H1 (cell line): ENCODE measurements at regions not wholly inside any gene's neighbourhood (a gene's known extent, or its start where the extent isn't known, plus 50 kb on each side); places are given as distances from the start of the nearest gene placed in this dataset.

Experiments
- BRCA1 ChIP-seq: IDR thresholded peaks from 2 replicates; pipeline ENCODE4 v1.6.1; 2012; ENCODE audit warnings: low read depth, low read length, improper control_type of control experiment
- CBX8 ChIP-seq: fragments of 300-800, 300-1000 bp; sonication (generic); IDR thresholded peaks from 2 replicates; pipeline ENCODE4 v1.7.1; 2016; ENCODE audit warnings: low read depth, low read length, borderline replicate concordance
- EZH2 ChIP-seq: fragments of 200-600 bp; sonication (generic); IDR thresholded peaks from 2 replicates; pipeline ENCODE4 v1.7.1; 2012; ENCODE audit warnings: low read depth, mild to moderate bottlenecking, moderate library complexity, low read length, inconsistent platforms; ENCODE audit not compliant: severe bottlenecking
- JUND ChIP-seq: IDR thresholded peaks from 2 replicates; pipeline ENCODE4 v1.6.1; 2011; ENCODE audit warnings: mild to moderate bottlenecking, improper control_type of control experiment, low read length
- KDM1A ChIP-seq: fragments of 200-600, 300-600 bp; sonication (generic); IDR thresholded peaks from 2 replicates; pipeline ENCODE4 v1.7.1; 2016; ENCODE audit warnings: mild to moderate bottlenecking, low read length, borderline replicate concordance
- NANOG ChIP-seq: IDR thresholded peaks from 2 replicates; pipeline ENCODE4 v1.6.1; 2011; ENCODE audit warnings: low read length, low read depth, mild to moderate bottlenecking, inconsistent platforms; ENCODE audit not compliant: insufficient read depth, poor library complexity, severe bottlenecking
- NRF1 ChIP-seq: IDR thresholded peaks from 2 replicates; pipeline ENCODE4 v1.6.1; 2011; ENCODE audit warnings: mild to moderate bottlenecking, low read depth, low read length, improper control_type of control experiment
- POLR2A ChIP-seq, 2 experiments: IDR thresholded peaks; 1 replicate in 1 of 2; 2 replicates in 1 of 2; pipeline ENCODE4 v1.6.1; 2011; ENCODE audit warnings: low read depth in 2 of 2, low read length in 2 of 2, mild to moderate bottlenecking in 2 of 2; ENCODE audit errors: control extremely low read depth in 1 of 2
- TBP ChIP-seq: IDR thresholded peaks from 2 replicates; pipeline ENCODE4 v1.6.1; 2011; ENCODE audit warnings: low read depth, low read length, improper control_type of control experiment
- TF ChIP-seq, protein P1 (sequence below): fragments of 300-600 bp; sonication (generic); IDR thresholded peaks from 2 replicates; pipeline ENCODE4 v1.7.1; 2012; ENCODE audit warnings: low read length, moderate library complexity, mild to moderate bottlenecking, inconsistent platforms; ENCODE audit not compliant: insufficient replicate concordance

DNA sequence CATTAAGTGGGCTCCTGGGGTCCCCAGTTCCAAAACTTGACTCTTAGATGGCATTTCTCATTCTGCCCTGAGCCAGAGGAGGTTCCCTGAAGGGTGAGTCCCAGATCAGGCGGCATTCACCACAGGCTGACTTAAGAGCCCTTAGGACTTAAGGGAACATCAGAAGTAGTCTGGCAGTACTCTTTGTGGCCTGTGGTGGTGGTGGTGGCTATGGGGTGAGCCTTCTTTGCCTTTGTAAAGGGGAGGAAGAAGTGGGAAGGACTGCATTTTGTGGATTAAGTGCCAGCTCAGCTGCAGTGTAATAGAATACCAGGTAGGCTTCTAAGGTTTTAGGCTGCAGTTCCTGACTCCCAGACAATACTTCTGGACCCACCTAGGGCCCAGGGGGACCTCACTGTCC is 186.5 kb upstream of the KCTD3 start (continued):
- TF ChIP-seq, protein P1, sequence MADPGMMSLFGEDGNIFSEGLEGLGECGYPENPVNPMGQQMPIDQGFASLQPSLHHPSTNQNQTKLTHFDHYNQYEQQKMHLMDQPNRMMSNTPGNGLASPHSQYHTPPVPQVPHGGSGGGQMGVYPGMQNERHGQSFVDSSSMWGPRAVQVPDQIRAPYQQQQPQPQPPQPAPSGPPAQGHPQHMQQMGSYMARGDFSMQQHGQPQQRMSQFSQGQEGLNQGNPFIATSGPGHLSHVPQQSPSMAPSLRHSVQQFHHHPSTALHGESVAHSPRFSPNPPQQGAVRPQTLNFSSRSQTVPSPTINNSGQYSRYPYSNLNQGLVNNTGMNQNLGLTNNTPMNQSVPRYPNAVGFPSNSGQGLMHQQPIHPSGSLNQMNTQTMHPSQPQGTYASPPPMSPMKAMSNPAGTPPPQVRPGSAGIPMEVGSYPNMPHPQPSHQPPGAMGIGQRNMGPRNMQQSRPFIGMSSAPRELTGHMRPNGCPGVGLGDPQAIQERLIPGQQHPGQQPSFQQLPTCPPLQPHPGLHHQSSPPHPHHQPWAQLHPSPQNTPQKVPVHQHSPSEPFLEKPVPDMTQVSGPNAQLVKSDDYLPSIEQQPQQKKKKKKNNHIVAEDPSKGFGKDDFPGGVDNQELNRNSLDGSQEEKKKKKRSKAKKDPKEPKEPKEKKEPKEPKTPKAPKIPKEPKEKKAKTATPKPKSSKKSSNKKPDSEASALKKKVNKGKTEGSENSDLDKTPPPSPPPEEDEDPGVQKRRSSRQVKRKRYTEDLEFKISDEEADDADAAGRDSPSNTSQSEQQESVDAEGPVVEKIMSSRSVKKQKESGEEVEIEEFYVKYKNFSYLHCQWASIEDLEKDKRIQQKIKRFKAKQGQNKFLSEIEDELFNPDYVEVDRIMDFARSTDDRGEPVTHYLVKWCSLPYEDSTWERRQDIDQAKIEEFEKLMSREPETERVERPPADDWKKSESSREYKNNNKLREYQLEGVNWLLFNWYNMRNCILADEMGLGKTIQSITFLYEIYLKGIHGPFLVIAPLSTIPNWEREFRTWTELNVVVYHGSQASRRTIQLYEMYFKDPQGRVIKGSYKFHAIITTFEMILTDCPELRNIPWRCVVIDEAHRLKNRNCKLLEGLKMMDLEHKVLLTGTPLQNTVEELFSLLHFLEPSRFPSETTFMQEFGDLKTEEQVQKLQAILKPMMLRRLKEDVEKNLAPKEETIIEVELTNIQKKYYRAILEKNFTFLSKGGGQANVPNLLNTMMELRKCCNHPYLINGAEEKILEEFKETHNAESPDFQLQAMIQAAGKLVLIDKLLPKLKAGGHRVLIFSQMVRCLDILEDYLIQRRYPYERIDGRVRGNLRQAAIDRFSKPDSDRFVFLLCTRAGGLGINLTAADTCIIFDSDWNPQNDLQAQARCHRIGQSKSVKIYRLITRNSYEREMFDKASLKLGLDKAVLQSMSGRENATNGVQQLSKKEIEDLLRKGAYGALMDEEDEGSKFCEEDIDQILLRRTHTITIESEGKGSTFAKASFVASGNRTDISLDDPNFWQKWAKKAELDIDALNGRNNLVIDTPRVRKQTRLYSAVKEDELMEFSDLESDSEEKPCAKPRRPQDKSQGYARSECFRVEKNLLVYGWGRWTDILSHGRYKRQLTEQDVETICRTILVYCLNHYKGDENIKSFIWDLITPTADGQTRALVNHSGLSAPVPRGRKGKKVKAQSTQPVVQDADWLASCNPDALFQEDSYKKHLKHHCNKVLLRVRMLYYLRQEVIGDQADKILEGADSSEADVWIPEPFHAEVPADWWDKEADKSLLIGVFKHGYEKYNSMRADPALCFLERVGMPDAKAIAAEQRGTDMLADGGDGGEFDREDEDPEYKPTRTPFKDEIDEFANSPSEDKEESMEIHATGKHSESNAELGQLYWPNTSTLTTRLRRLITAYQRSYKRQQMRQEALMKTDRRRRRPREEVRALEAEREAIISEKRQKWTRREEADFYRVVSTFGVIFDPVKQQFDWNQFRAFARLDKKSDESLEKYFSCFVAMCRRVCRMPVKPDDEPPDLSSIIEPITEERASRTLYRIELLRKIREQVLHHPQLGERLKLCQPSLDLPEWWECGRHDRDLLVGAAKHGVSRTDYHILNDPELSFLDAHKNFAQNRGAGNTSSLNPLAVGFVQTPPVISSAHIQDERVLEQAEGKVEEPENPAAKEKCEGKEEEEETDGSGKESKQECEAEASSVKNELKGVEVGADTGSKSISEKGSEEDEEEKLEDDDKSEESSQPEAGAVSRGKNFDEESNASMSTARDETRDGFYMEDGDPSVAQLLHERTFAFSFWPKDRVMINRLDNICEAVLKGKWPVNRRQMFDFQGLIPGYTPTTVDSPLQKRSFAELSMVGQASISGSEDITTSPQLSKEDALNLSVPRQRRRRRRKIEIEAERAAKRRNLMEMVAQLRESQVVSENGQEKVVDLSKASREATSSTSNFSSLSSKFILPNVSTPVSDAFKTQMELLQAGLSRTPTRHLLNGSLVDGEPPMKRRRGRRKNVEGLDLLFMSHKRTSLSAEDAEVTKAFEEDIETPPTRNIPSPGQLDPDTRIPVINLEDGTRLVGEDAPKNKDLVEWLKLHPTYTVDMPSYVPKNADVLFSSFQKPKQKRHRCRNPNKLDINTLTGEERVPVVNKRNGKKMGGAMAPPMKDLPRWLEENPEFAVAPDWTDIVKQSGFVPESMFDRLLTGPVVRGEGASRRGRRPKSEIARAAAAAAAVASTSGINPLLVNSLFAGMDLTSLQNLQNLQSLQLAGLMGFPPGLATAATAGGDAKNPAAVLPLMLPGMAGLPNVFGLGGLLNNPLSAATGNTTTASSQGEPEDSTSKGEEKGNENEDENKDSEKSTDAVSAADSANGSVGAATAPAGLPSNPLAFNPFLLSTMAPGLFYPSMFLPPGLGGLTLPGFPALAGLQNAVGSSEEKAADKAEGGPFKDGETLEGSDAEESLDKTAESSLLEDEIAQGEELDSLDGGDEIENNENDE: no peak
- TF ChIP-seq CBX8 (no peak), NANOG (no peak), EZH2 (no peak), BRCA1 (no peak), NRF1 (no peak), JUND (no peak), KDM1A (no peak), TBP (no peak), POLR2A (IDR thresholded peaks at IDR 0.05; ENCODE audit: control extremely low read depth in 1 of 2, low read depth in 2 of 2, low read length in 2 of 2) (no peak)
- TF ChIP-seq, all 59 proteins: peak for 0
